Fibroblast of lung (primary cell): ENCODE measurements at regions not wholly inside any gene's neighbourhood (a gene's known extent, or its start where the extent isn't known, plus 50 kb on each side); places are given as distances from the start of the nearest gene placed in this dataset.

Experiments used
- DNase-seq, 2 donors: peaks; one replicate each; pipeline versions ENCODE4 v3.0.0 to v3.0.0-alpha.2; 2010; ENCODE audit warnings: low read depth in 2 of 2
- H2AFZ ChIP-seq: 2 replicates; pipeline ENCODE4 v1.5.1; 2012; ENCODE audit warnings: low read length, control low read depth, inconsistent platforms
- H3K27ac ChIP-seq: 2 replicates; pipeline ENCODE4 v1.5.1; 2011; ENCODE audit warnings: low read length, control low read depth; ENCODE audit not compliant: insufficient read depth
- H3K27me3 ChIP-seq: 2 replicates; pipeline ENCODE4 v1.5.1; 2011; ENCODE audit warnings: mild to moderate bottlenecking, low read length; ENCODE audit not compliant: control insufficient read depth, insufficient read depth
- H3K36me3 ChIP-seq: 2 replicates; pipeline ENCODE4 v1.5.1; 2011; ENCODE audit warnings: low read length; ENCODE audit not compliant: control insufficient read depth, insufficient read depth
- H3K4me1 ChIP-seq: 2 replicates; pipeline ENCODE4 v1.5.1; 2011; ENCODE audit warnings: low read length; ENCODE audit not compliant: control insufficient read depth, insufficient read depth; ENCODE audit errors: extremely low read depth
- H3K4me2 ChIP-seq: 2 replicates; pipeline ENCODE4 v1.5.1; 2011; ENCODE audit warnings: low read length, control low read depth; ENCODE audit not compliant: insufficient read depth; ENCODE audit errors: extremely low read depth
- H3K4me3 ChIP-seq, 4 experiments: fragments of 200-600 bp in 1 of 4; sonication (generic) in 1 of 4; replicated peaks in 1 of 4; 2 replicates each; pipeline ENCODE4 v1.5.1; 2011 to 2016; ENCODE audit warnings: low read length in 4 of 4, low read depth in 3 of 4, mild to moderate bottlenecking in 3 of 4, control low read depth in 2 of 4, inconsistent platforms in 1 of 4, mixed read lengths in 1 of 4; ENCODE audit not compliant: insufficient read depth in 1 of 4; ENCODE audit errors: control extremely low read depth in 1 of 4
- H3K79me2 ChIP-seq: 2 replicates; pipeline ENCODE4 v1.5.1; 2012; ENCODE audit warnings: mild to moderate bottlenecking, low read length, inconsistent platforms; ENCODE audit not compliant: control insufficient read depth, insufficient read depth
- H3K9ac ChIP-seq: 2 replicates; pipeline ENCODE4 v1.5.1; 2011; ENCODE audit warnings: mild to moderate bottlenecking, low read length, control low read depth; ENCODE audit not compliant: insufficient read depth
- H3K9me3 ChIP-seq: 2 replicates; pipeline ENCODE4 v1.5.1; 2012; ENCODE audit warnings: low read depth, low read length; ENCODE audit not compliant: control insufficient read depth, insufficient read depth
- H4K20me1 ChIP-seq: 2 replicates; pipeline ENCODE4 v1.5.1; 2011; ENCODE audit warnings: low read length; ENCODE audit not compliant: control insufficient read depth, insufficient read depth; ENCODE audit errors: extremely low read depth
- EZH2 ChIP-seq: IDR thresholded peaks from 2 replicates; pipeline ENCODE4 v1.5.1; 2012; ENCODE audit warnings: low read length, control low read depth, mild to moderate bottlenecking; ENCODE audit errors: missing control alignments
- TF ChIP-seq, protein P1 (sequence below), 2 donors: IDR thresholded peaks in 1 of 2; conservative IDR thresholded peaks in 1 of 2; 1 replicate in 1 of 2; 2 replicates in 1 of 2; pipeline ENCODE4 v1.5.1; 2011 to 2012; ENCODE audit warnings: low read length in 2 of 2, control low read depth in 1 of 2, inconsistent platforms in 1 of 2, low read depth in 1 of 2, mild to moderate bottlenecking in 1 of 2

DNA sequence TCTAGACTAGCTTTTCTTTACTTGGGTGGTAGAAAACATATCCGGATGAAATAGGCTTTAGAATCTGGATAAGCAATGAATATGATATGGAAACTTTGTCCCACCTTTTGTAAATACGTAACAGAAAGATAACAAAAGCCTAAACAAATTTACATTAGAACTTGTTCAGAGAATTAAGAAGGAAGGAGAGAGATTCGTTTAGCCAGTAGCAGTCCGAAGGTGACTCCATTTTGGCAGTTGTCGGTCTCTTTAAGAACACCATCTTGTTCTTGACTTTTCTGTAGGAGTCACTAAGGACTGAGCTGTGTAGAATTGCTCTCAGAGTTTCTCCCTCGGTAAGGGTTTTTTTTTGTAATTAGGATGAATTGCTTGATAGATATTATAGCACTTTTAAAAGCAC lies 475.1 kb downstream of the PCNX1 start:
- Histone ChIP-seq H3K4me2 (no peak overlapping the region), H3K9me3 (no peaks in the 10 kb centered on the region), H3K9ac (no peak overlapping the region), H3K36me3 (no peaks in the 10 kb centered on the region), H3K4me3 (no peak overlapping the region), H3K27ac (no peak overlapping the region), H2AFZ (no peak overlapping the region), H3K79me2 (peaks cover 8% of the 10 kb centered on the region), H3K4me1 (no peaks in the 10 kb centered on the region), H4K20me1 (no peaks in the 10 kb centered on the region), H3K27me3 (no peaks in the 10 kb centered on the region)
- DNase-seq: no peak
- TF ChIP-seq, protein P1, sequence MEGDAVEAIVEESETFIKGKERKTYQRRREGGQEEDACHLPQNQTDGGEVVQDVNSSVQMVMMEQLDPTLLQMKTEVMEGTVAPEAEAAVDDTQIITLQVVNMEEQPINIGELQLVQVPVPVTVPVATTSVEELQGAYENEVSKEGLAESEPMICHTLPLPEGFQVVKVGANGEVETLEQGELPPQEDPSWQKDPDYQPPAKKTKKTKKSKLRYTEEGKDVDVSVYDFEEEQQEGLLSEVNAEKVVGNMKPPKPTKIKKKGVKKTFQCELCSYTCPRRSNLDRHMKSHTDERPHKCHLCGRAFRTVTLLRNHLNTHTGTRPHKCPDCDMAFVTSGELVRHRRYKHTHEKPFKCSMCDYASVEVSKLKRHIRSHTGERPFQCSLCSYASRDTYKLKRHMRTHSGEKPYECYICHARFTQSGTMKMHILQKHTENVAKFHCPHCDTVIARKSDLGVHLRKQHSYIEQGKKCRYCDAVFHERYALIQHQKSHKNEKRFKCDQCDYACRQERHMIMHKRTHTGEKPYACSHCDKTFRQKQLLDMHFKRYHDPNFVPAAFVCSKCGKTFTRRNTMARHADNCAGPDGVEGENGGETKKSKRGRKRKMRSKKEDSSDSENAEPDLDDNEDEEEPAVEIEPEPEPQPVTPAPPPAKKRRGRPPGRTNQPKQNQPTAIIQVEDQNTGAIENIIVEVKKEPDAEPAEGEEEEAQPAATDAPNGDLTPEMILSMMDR (conservative IDR thresholded peaks at IDR 0.05 in 1 of 2, IDR thresholded peaks at IDR 0.05 in 1 of 2; ENCODE audit: low read depth in 1 of 2, low read length in 2 of 2): no peak
- TF ChIP-seq EZH2: no peak

DNA sequence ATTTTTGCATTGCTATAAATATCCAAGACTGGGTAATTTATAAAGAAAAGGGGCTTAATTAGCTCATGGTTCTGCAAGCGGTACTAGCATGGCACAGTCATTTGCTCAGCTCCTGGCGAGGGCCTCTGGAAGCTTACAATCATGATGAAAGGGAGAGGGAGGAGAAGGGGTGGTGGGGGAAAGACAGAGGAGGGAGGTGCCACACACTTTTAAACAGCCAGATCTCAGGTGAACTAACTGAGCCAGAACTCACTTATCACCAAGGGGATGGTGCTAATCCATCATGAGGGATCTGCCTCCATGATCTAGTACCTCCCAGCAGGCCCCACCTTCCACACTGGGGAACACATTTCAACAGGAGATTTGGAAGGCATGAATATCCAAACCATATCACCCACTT lies 476.3 kb downstream of the PCNX1 start:
- Histone ChIP-seq H4K20me1 (no peaks in the 10 kb centered on the region), H3K9ac (no peak overlapping the region), H3K9me3 (no peaks in the 10 kb centered on the region), H3K27ac (no peak overlapping the region), H3K4me3 (no peak overlapping the region), H3K4me2 (no peak overlapping the region), H3K36me3 (no peaks in the 10 kb centered on the region), H3K27me3 (no peaks in the 10 kb centered on the region), H3K4me1 (no peaks in the 10 kb centered on the region), H3K79me2 (peaks cover 8% of the 10 kb centered on the region), H2AFZ (no peak overlapping the region)
- no peak for TF ChIP-seq EZH2
- TF ChIP-seq, protein P1 (conservative IDR thresholded peaks at IDR 0.05 in 1 of 2, IDR thresholded peaks at IDR 0.05 in 1 of 2; ENCODE audit: low read depth in 1 of 2, low read length in 2 of 2): no peak
- no peak for DNase-seq

DNA sequence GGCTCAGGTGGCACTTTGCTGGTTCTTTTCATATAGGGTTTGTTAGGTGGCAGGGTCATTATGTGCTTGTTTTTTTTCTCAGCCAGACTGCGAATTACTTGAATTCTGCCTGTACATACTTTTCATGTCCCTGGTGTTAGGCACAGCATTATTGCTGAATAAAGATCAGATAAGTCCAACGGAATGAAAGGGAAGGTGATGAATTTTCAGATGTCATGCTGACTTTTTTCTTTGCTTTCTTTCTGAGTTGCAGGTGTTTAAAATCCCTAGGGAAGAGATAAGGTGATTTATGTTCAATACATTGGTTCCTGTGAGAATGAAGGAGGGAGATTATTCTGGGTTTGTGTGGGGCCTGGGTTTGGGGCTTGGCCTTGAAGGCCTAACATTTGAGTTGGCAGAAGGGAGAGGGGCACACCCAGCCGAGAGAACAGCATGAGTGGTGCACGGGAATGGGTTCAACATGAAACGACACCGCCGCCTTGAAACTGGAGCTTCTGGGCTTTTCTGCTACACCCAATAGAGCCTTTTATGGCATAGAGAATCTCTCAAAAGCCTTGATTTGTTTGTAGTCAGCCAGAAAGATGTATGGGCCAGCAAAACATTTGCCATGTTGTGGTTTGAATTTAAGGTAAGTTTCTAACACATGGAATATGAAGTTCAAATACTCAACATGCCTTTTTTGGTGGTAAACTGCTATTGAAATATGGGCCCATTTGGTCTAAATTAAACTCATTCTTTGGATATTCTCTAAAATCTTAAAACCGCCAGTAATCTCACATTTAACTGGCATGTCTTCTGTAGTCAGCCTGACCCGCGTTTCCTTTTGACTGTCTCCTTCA lies 477.0 kb downstream of the PCNX1 start:
- no peaks in the 10 kb centered on the region for H4K20me1 ChIP-seq
- DNase-seq: no peak
- H3K27ac ChIP-seq: no peak overlapping the region
- H3K9me3 ChIP-seq: no peaks in the 10 kb centered on the region
- H3K4me3 ChIP-seq: no peak overlapping the region
- peaks cover 3% of the 10 kb centered on the region for H3K79me2 ChIP-seq
- no peaks in the 10 kb centered on the region for H3K36me3 ChIP-seq
- TF ChIP-seq, protein P1 (conservative IDR thresholded peaks at IDR 0.05 in 1 of 2, IDR thresholded peaks at IDR 0.05 in 1 of 2; ENCODE audit: low read depth in 1 of 2, low read length in 2 of 2): no peak
- no peak for TF ChIP-seq EZH2
- H3K4me1 ChIP-seq: no peaks in the 10 kb centered on the region
- no peak overlapping the region for H3K4me2 ChIP-seq
- H3K9ac ChIP-seq: no peak overlapping the region
- H2AFZ ChIP-seq: no peak overlapping the region
- no peaks in the 10 kb centered on the region for H3K27me3 ChIP-seq
